ENCODE measurements at regions not wholly inside any gene's neighbourhood (a gene's known extent, or its start where the extent isn't known, plus 50 kb on each side); places are given as distances from the start of the nearest gene placed in this dataset.

GRCh38 chr6:14202947-14203346, 85.4 kb downstream of the CD83 start:
- ATAC-seq (no peak), DNase-seq (ENCODE audit: low read depth, low spot score) (no peak)
- TF ChIP-seq FOSL1 (IDR thresholded peaks at IDR 0.05; ENCODE audit: low read depth) = no peak
- no peak for TF ChIP-seq ZFX (IDR thresholded peaks at IDR 0.05)
- TF ChIP-seq RAD21 (IDR thresholded peaks at IDR 0.05; ENCODE audit: low read depth) = no peak
- TF ChIP-seq REST (IDR thresholded peaks at IDR 0.05; ENCODE audit: low read depth) = no peak
- no peak for TF ChIP-seq CTCF (IDR thresholded peaks at IDR 0.05 in 2 of 3, conservative IDR thresholded peaks at IDR 0.05 in 1 of 3; ENCODE audit: borderline replicate concordance in 1 of 3, insufficient read depth in 1 of 3, low read depth in 2 of 3, low read length in 2 of 3)
- no peak for TF ChIP-seq SIN3A (IDR thresholded peaks at IDR 0.05; ENCODE audit: low read depth)
- Histone ChIP-seq H3K9me3 (ENCODE audit: control insufficient read depth in 1 of 2, insufficient read depth in 1 of 2, low read depth in 1 of 2, low read length in 2 of 2) (no peaks in the 10 kb centered on the region), H3K4me3 (replicated peaks in 1 of 2; ENCODE audit: low read depth in 1 of 2, low read length in 2 of 2) (no peak overlapping the region), H3K4me1 (ENCODE audit: control insufficient read depth in 1 of 2, insufficient read depth in 2 of 2, low read length in 2 of 2) (no peaks in the 10 kb centered on the region), H3K9ac (ENCODE audit: low read length) (no peak overlapping the region), H3K36me3 (ENCODE audit: control insufficient read depth in 1 of 2, insufficient read depth in 2 of 2, low read length in 2 of 2) (no peaks in the 10 kb centered on the region), H2AFZ (ENCODE audit: low read depth, low read length, poor library complexity, severe bottlenecking) (no peak overlapping the region), H3K27ac (ENCODE audit: low read depth, low read length) (no peak overlapping the region), H3K79me2 (ENCODE audit: insufficient read depth, low read length) (no peaks in the 10 kb centered on the region), H3K27me3 (ENCODE audit: insufficient read depth, low read length) (no peaks in the 10 kb centered on the region), H3K9me2 (ENCODE audit: insufficient read depth) (no peaks in the 10 kb centered on the region), H4K20me1 (ENCODE audit: insufficient read depth) (no peaks in the 10 kb centered on the region), H3K4me2 (ENCODE audit: low read length) (no peak overlapping the region)
- ChIA-PET CTCF (no interaction called here), POLR2A (no interaction called here), RAD21 (ENCODE audit: low non-redundant PET in 1 of 2, low total read pairs in 2 of 2, uncharacterized antibody in 2 of 2, unreplicated experiment in 2 of 2) (no interaction called here)
- no TSS peak for BruUV-seq (replicated peaks)
- intact Hi-C loops (cut with micrococcal nuclease) = no loop called here

Measured in HCT116 (cell line).